Thymus (tissue), 11 donors: ENCODE measurements at regions not wholly inside any gene's neighbourhood (a gene's known extent, or its start where the extent isn't known, plus 50 kb on each side); places are given as distances from the start of the nearest gene placed in this dataset.

ENCODE experiments used
- DNase-seq, 9 donors: peaks; one replicate each; pipeline ENCODE4 v3.0.0-alpha.2; 2013; ENCODE audit warnings: low spot score in 9 of 9, low read depth in 6 of 9, missing footprints in 1 of 9
- H3K27ac ChIP-seq, 2 donors: one replicate each; pipeline ENCODE4 v1.5.1; 2013; ENCODE audit warnings: control low read depth in 1 of 2, low read depth in 1 of 2, low read length in 1 of 2, mild to moderate bottlenecking in 1 of 2, moderate library complexity in 1 of 2
- H3K27me3 ChIP-seq, 2 donors: one replicate each; pipeline ENCODE4 v1.5.1; 2013; ENCODE audit warnings: low read length in 1 of 2; ENCODE audit not compliant: control insufficient read depth in 2 of 2, insufficient read depth in 1 of 2
- H3K36me3 ChIP-seq, 2 donors: one replicate each; pipeline ENCODE4 v1.5.1; 2013; ENCODE audit warnings: low read length in 1 of 2, mild to moderate bottlenecking in 1 of 2, moderate library complexity in 1 of 2; ENCODE audit not compliant: control insufficient read depth in 2 of 2, insufficient read depth in 2 of 2
- H3K4me1 ChIP-seq, 2 donors: one replicate each; pipeline ENCODE4 v1.5.1; 2013; ENCODE audit warnings: low read length in 2 of 2; ENCODE audit not compliant: control insufficient read depth in 2 of 2, insufficient read depth in 2 of 2
- H3K4me3 ChIP-seq, 2 donors: one replicate each; pipeline ENCODE4 v1.5.1; 2013; ENCODE audit warnings: low read length in 2 of 2, control low read depth in 1 of 2, mild to moderate bottlenecking in 1 of 2
- H3K9me3 ChIP-seq, 2 donors: one replicate each; pipeline ENCODE4 v1.5.1; 2013; ENCODE audit warnings: low read length in 1 of 2, mild to moderate bottlenecking in 1 of 2; ENCODE audit not compliant: control insufficient read depth in 2 of 2, insufficient read depth in 1 of 2
- WGBS: extraction: QIAGEN DNeasy Blood & Tissue Kit; methylation state at CpG from one replicate; pipeline ENCODE4 v1.1.7; 2013; 5-methylcytosine and 5-hydroxymethylcytosine counted together
- donor health status: healthy.

- WGBS: 95% methylated on average over 4 of the region's 4 CpGs
- DNase-seq: no peak
- no peak overlapping the region for H3K27ac ChIP-seq
- no peak overlapping the region for H3K4me3 ChIP-seq
- H3K27me3 ChIP-seq: no peaks in the 10 kb centered on the region
- H3K4me1 ChIP-seq: no peaks in the 10 kb centered on the region
- peaks cover 0 to 4% of the 10 kb centered on the region in 2 donors for H3K9me3 ChIP-seq
- no peaks in the 10 kb centered on the region for H3K36me3 ChIP-seq
Measured at GRCh38 chr2:71842744-71843143, 304.9 kb downstream of the CYP26B1 start.

DNA sequence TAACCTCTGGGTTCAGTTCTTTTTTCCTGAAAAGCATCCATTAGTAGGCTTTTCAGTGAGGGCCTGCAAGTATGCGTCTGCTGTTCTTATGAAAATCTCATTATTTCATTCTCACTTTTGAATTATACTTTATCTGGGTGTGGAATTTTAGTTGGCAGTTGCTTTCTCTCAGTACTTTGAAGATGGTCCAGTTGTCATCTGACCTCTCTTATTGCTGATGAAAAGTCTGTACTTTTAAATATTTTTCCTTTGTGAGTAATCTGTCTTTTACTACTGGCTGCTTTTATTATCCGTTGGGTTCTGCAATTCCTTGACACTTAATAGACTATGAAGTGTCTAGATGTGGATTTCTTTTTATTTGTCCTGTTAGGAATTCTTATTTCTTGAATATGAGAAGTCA is 307.8 kb downstream of the CYP26B1 start:
- H3K9me3 ChIP-seq: peaks cover 0 to 4% of the 10 kb centered on the region in 2 donors
- H3K27me3 ChIP-seq: no peaks in the 10 kb centered on the region
- no peak overlapping the region for H3K4me3 ChIP-seq
- H3K27ac ChIP-seq: no peak overlapping the region
- no peak for DNase-seq
- WGBS: 91% methylated on average over 2 of the region's 2 CpGs
- H3K4me1 ChIP-seq: no peaks in the 10 kb centered on the region
- no peaks in the 10 kb centered on the region for H3K36me3 ChIP-seq

DNA sequence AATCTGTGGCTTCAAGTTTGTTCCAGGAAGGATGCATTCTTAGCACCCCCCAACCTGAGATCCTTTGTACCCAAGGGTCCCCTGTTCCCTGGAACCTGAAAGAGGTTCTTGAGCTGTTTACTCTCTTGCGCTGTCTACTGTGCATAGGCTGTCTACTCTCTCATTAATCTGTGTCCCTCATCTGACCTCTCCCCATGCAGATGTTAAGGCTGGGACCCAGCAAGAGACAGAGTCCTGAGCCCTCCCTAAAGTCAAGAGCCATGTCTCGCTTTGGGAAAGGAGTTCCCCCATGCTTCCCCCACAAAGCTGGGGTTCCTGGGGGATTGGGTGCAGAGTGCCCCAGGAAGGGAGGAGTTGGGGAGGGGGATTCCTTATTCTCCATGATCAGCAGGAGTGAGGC is 312.9 kb downstream of the CYP26B1 start:
- no peaks in the 10 kb centered on the region for H3K9me3 ChIP-seq
- H3K27me3 ChIP-seq: no peaks in the 10 kb centered on the region
- H3K27ac ChIP-seq: no peak overlapping the region
- no peak overlapping the region for H3K4me3 ChIP-seq
- 96% methylated on average over 2 of the region's 2 CpGs for WGBS
- no peak for DNase-seq
- no peaks in the 10 kb centered on the region for H3K36me3 ChIP-seq
- no peaks in the 10 kb centered on the region for H3K4me1 ChIP-seq

GRCh38 chr2:71833855-71834560 is 313.7 kb downstream of the CYP26B1 start:
- Histone ChIP-seq H3K27me3 (no peaks in the 10 kb centered on the region), H3K36me3 (no peaks in the 10 kb centered on the region), H3K9me3 (no peaks in the 10 kb centered on the region), H3K27ac (no peak overlapping the region), H3K4me3 (no peak overlapping the region), H3K4me1 (no peaks in the 10 kb centered on the region)
- no peak for DNase-seq
- 94% methylated on average over 6 of the region's 6 CpGs for WGBS

DNA sequence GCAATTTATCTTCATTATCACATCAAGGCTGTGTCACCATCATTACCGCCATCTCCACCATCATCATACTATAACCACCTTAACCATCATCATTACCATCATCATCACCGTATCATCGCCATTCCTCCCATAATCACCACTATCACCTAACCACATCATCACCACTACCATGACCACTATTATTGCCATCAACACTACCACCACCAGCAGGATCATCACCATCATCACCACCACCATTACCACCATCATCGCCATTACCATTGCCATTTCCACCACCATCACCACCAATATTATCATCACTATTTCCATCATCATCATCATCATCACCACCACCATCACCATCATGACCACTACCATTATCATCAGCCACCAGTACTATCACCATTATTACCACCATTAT is 314.4 kb downstream of the CYP26B1 start:
- H3K27me3 ChIP-seq: no peaks in the 10 kb centered on the region
- no peaks in the 10 kb centered on the region for H3K4me1 ChIP-seq
- no peak overlapping the region for H3K27ac ChIP-seq
- no peaks in the 10 kb centered on the region for H3K9me3 ChIP-seq
- no peaks in the 10 kb centered on the region for H3K36me3 ChIP-seq
- no peak overlapping the region for H3K4me3 ChIP-seq
- DNase-seq: no peak
- WGBS: 98% methylated on average over 4 of the region's 4 CpGs

- no peak for DNase-seq
- Histone ChIP-seq H3K27ac (no peak overlapping the region), H3K36me3 (no peaks in the 10 kb centered on the region), H3K27me3 (no peaks in the 10 kb centered on the region), H3K4me1 (no peaks in the 10 kb centered on the region), H3K9me3 (no peaks in the 10 kb centered on the region), H3K4me3 (no peak overlapping the region)
- WGBS: 98% methylated on average over 4 of the region's 4 CpGs
Measured at GRCh38 chr2:71832844-71833243, 314.8 kb downstream of the CYP26B1 start.

- no peak overlapping the region for H3K27ac ChIP-seq
- H3K4me1 ChIP-seq: no peaks in the 10 kb centered on the region
- no peak for DNase-seq
- 98% methylated on average over 1 of the region's 1 CpG for WGBS
- no peak overlapping the region for H3K4me3 ChIP-seq
- H3K9me3 ChIP-seq: no peaks in the 10 kb centered on the region
- no peaks in the 10 kb centered on the region for H3K36me3 ChIP-seq
- H3K27me3 ChIP-seq: no peaks in the 10 kb centered on the region
Measured at GRCh38 chr2:71832388-71832787, 315.3 kb downstream of the CYP26B1 start.

DNA sequence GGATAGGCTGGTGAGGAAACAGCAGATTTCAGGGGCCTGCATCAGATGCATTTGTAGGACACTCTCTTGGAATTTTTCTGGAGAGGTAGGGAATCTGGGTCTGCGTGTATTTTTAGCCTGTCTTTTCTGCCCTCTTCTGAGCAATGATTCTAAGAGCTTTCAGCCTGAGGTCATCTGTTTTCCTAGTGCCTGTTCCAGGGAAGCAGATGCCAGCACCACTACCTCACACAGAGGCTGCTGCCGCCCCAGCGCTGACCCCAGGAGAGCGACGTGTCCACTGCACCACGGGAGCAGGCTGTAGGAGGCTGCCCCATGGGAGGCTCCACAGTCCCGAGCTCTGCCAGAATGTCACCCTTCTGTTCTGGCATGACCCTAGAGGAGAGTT is 316.5 kb downstream of the CYP26B1 start:
- no peak overlapping the region for H3K27ac ChIP-seq
- no peak for DNase-seq
- no peak overlapping the region for H3K4me3 ChIP-seq

DNA sequence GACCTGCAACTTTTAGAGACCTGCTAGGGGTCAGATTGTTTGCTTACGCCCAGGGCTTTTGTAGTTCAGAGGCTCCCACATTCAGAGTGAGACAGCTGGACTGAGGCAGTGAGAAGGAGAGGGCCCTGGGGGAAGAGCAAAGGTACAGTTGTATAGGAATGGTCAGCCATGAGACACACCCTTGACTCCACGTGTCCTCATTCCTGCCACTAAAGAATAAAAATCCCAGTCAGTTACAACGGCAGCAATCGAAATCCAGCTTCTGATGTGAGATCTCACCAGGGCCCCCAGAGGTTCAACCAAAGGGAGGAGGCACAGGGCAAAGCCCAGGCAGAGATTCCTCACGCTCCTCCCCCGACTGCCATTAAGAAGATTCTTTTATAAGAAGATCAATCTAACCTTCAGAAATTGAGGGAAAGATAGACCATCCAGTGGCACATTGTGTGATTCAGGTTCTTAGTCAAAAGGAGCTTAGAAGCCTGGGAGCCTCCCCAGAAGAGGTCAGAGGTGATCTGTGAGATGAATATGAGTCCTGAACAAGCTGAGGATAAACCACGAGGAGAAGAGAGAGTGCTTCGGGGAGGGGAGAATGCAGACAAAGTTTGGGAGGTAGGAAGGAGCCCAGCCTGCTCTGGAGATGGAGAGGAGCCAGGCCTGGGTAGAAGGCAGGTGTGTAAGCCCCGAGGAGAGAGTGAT is 317.0 kb downstream of the CYP26B1 start:
- WGBS: 88% methylated on average over 9 of the region's 9 CpGs
- DNase-seq: no peak
- Histone ChIP-seq H3K27me3 (no peaks in the 10 kb centered on the region), H3K9me3 (no peaks in the 10 kb centered on the region), H3K36me3 (no peaks in the 10 kb centered on the region), H3K27ac (no peak overlapping the region), H3K4me1 (no peaks in the 10 kb centered on the region), H3K4me3 (no peak overlapping the region)

More for the DNA sequence above, 316.5 kb downstream of the CYP26B1 start:
- Histone ChIP-seq H3K27me3 (no peaks in the 10 kb centered on the region), H3K36me3 (no peaks in the 10 kb centered on the region), H3K4me1 (no peaks in the 10 kb centered on the region), H3K9me3 (no peaks in the 10 kb centered on the region)
- 79% methylated on average over 7 of the region's 7 CpGs for WGBS
